HepG2 (cell line): ENCODE measurements at regions not wholly inside any gene's neighbourhood (a gene's known extent, or its start where the extent isn't known, plus 50 kb on each side); places are given as distances from the start of the nearest gene placed in this dataset.

Experiments used
- ATAC-seq: fragments of 200-7000 bp; cut with Tn5 transposase; 3 replicates; pipeline ENCODE4 v1.9.1; 2020; ENCODE audit warnings: mild to moderate bottlenecking, moderate library complexity
- BruUV-seq: library from RNA; stranded (reverse); fragments of 400-500 nt; replicated peaks from 2 replicates; lab custom pipeline; 2021; lab: Mats Ljungman, UMichigan
- CTCF ChIA-PET: fragments of 300-600 bp; formaldehyde crosslinking; extraction: SDS; loops from one replicate; lab custom pipeline; 2021; ENCODE audit warnings: low total read pairs, inconsistent platforms, low intra/inter-chr PET ratio; lab: Yijun Ruan, JAX
- POLR2A ChIA-PET: fragments of 350-600 bp; sonication (Branson Sonifier 250); formaldehyde crosslinking; loops from one replicate; lab custom pipeline; 2020; ENCODE audit warnings: antibody characterized with exemption, inconsistent platforms; lab: Yijun Ruan, JAX
- DNase-seq: peaks from one replicate; pipeline ENCODE4 v3.0.0-alpha.2; 2015; ENCODE audit warnings: low spot score
- FAIRE-seq: peaks from 3 replicates; lab custom pipeline; 2011; peaks lifted over from hg19 to GRCh38; lab: Jason Lieb, UNC
- H2AFZ ChIP-seq: one replicate; pipeline ENCODE4 v1.6.1; 2011; ENCODE audit warnings: low read length, inconsistent platforms
- H3K27ac ChIP-seq: fragments of 300-600 bp; 3 replicates; pipeline ENCODE4 v1.8.0; 2011; ENCODE audit warnings: mixed run types, mild to moderate bottlenecking, mixed read lengths, low read length, inconsistent platforms; ENCODE audit not compliant: insufficient read depth; ENCODE audit errors: extremely low read length
- H3K27me3 ChIP-seq, 2 experiments: fragments of 200-600 bp in 1 of 2; 2 replicates in 1 of 2; 3 replicates in 1 of 2; pipeline versions ENCODE4 v1.6.0 to v1.8.0; 2011; ENCODE audit warnings: low read length in 2 of 2, mild to moderate bottlenecking in 2 of 2, moderate library complexity in 2 of 2, inconsistent platforms in 1 of 2; ENCODE audit not compliant: insufficient read depth in 2 of 2, control insufficient read depth in 1 of 2
- H3K36me3 ChIP-seq, 2 experiments: fragments of 200-600 bp in 1 of 2; replicated peaks in 1 of 2; 2 replicates in 1 of 2; 3 replicates in 1 of 2; pipeline versions ENCODE4 v1.5.1 to v1.8.0; 2011; ENCODE audit warnings: low read length in 2 of 2, inconsistent platforms in 1 of 2; ENCODE audit not compliant: insufficient read depth in 2 of 2, control insufficient read depth in 1 of 2
- H3K4me1 ChIP-seq: 2 replicates; pipeline ENCODE4 v1.5.1; 2012; ENCODE audit warnings: low read length, inconsistent platforms; ENCODE audit not compliant: insufficient read depth
- H3K4me2 ChIP-seq: 2 replicates; pipeline ENCODE4 v1.6.0; 2011; ENCODE audit warnings: low read depth, low read length, inconsistent platforms
- H3K4me3 ChIP-seq, 3 experiments: fragments of 200-600 bp in 1 of 3; sonication (generic), shearing (Covaris generic) in 1 of 3; replicated peaks in 1 of 3; 2 replicates each; pipeline ENCODE4 v1.5.1; 2011 to 2016; ENCODE audit warnings: low read length in 3 of 3, inconsistent platforms in 2 of 3, low read depth in 2 of 3, mild to moderate bottlenecking in 2 of 3, control low read depth in 1 of 3, mixed read lengths in 1 of 3; ENCODE audit not compliant: insufficient read depth in 1 of 3
- H3K79me2 ChIP-seq: one replicate; pipeline ENCODE4 v1.6.1; 2011; ENCODE audit warnings: low read length, inconsistent platforms; ENCODE audit not compliant: insufficient read depth
- H3K9ac ChIP-seq: 2 replicates; pipeline ENCODE4 v1.6.0; 2011; ENCODE audit warnings: mild to moderate bottlenecking, low read depth, low read length, inconsistent platforms; ENCODE audit not compliant: insufficient read depth
- H3K9me3 ChIP-seq: 2 replicates; pipeline ENCODE4 v1.5.1; 2012; ENCODE audit warnings: mild to moderate bottlenecking, low read length
- H4K20me1 ChIP-seq: 2 replicates; pipeline ENCODE4 v1.6.0; 2011; ENCODE audit warnings: inconsistent platforms, mild to moderate bottlenecking, low read length, moderate library complexity; ENCODE audit not compliant: insufficient read depth
- ASH2L ChIP-seq: fragments of 300-600, 200-600 bp; sonication (generic); IDR thresholded peaks from 2 replicates; pipeline ENCODE4 v1.7.0; 2017; ENCODE audit warnings: low read depth, mild to moderate bottlenecking, moderate library complexity, mixed read lengths, low read length; ENCODE audit not compliant: insufficient read length
- NR3C1 ChIP-seq: sonication (generic); formaldehyde crosslinking; IDR thresholded peaks from 2 replicates; pipeline ENCODE4 v1.4.0; 2020; ENCODE audit warnings: missing genetic modification reagents
- POLR2AphosphoS5 ChIP-seq: IDR thresholded peaks from 2 replicates; pipeline ENCODE4 v1.6.1; 2012; ENCODE audit warnings: low read depth, low read length
- RELA ChIP-seq: sonication (generic); formaldehyde crosslinking; IDR thresholded peaks from 2 replicates; pipeline ENCODE4 v1.4.0; 2020; ENCODE audit warnings: missing genetic modification reagents
- TBP ChIP-seq: sonication (generic); formaldehyde crosslinking; IDR thresholded peaks from 2 replicates; pipeline ENCODE4 v1.5.0; 2020; ENCODE audit warnings: missing genetic modification reagents
- TEAD2 ChIP-seq: sonication (generic); formaldehyde crosslinking; IDR thresholded peaks from 2 replicates; pipeline ENCODE4 v1.9.0; 2021; ENCODE audit warnings: missing genetic modification reagents
- UBTF ChIP-seq: sonication (generic); formaldehyde crosslinking; IDR thresholded peaks from 2 replicates; pipeline ENCODE4 v1.4.0; 2020; ENCODE audit warnings: mild to moderate bottlenecking, missing genetic modification reagents
- ZBTB1 ChIP-seq: sonication (generic); formaldehyde crosslinking; IDR thresholded peaks from 2 replicates; pipeline ENCODE4 v1.4.0; 2020; ENCODE audit warnings: missing genetic modification reagents, borderline replicate concordance
- ZBTB2 ChIP-seq: sonication (generic); formaldehyde crosslinking; IDR thresholded peaks from 2 replicates; pipeline ENCODE4 v1.8.0; 2022; ENCODE audit warnings: low read depth, missing genetic modification reagents
- ZFP36L1 ChIP-seq: sonication (generic); formaldehyde crosslinking; IDR thresholded peaks from 2 replicates; pipeline ENCODE4 v1.8.0; 2022; ENCODE audit warnings: mild to moderate bottlenecking, missing genetic modification reagents, moderate library complexity
- ZNF281 ChIP-seq: sonication (generic); formaldehyde crosslinking; IDR thresholded peaks from 2 replicates; pipeline ENCODE4 v1.4.0; 2020; ENCODE audit warnings: missing genetic modification reagents, borderline replicate concordance
- ZNF784 ChIP-seq: sonication (generic); formaldehyde crosslinking; IDR thresholded peaks from 2 replicates; pipeline ENCODE4 v1.5.1; 2020; ENCODE audit warnings: missing genetic modification reagents, mild to moderate bottlenecking, borderline replicate concordance
- WGBS: methylation state at CpG from one replicate; pipeline ENCODE4 v1.1.6; 2017; ENCODE audit warnings: low lambda C conversion rate; 5-methylcytosine and 5-hydroxymethylcytosine counted together
- in situ Hi-C: cut with HindIII; loops from 2 replicates; pipeline ENCODE4 v1.10.0; 2017; ENCODE audit warnings: low pct_unique_long_range_greater_than_20kb; ENCODE audit not compliant: extremely low pct_ligation_motif_present
- intact Hi-C: fragments of 100-400 bp; cut with micrococcal nuclease; formaldehyde crosslinking; loops from one replicate; pipeline ENCODE4 v1.10.0; 2022; ENCODE audit not compliant: unreplicated experiment

GRCh38 chr16:49089533-49089932 lies 192.1 kb downstream of the CBLN1 start:
- ATAC-seq (no peak), DNase-seq (no peak), FAIRE-seq (no peak)
- Histone ChIP-seq H3K27ac (no peak overlapping the region), H4K20me1 (no peaks in the 10 kb centered on the region), H3K36me3 (no peaks in the 10 kb centered on the region), H3K4me1 (no peaks in the 10 kb centered on the region), H3K9me3 (peaks cover 7% of the 10 kb centered on the region), H3K27me3 (no peaks in the 10 kb centered on the region), H3K4me3 (no peak overlapping the region), H3K79me2 (no peaks in the 10 kb centered on the region), H2AFZ (no peak overlapping the region), H3K4me2 (no peak overlapping the region), H3K9ac (no peak overlapping the region)
- ChIA-PET POLR2A (no interaction called here), CTCF (no interaction called here)
- in situ Hi-C loops (no loop called here), intact Hi-C loops (no loop called here)
- 9% methylated on average over 2 of the region's 2 CpGs for WGBS
- TF ChIP-seq ASH2L, result no peak
- no peak for TF ChIP-seq ZFP36L1 (CRISPR knock-in tag)
- TF ChIP-seq POLR2AphosphoS5, result no peak
- BruUV-seq, result no TSS peak

GRCh38 chr16:49089039-49089438 lies 192.6 kb downstream of the CBLN1 start:
- Histone ChIP-seq H3K79me2 (no peaks in the 10 kb centered on the region), H4K20me1 (no peaks in the 10 kb centered on the region), H3K4me3 (no peak overlapping the region), H3K27me3 (no peaks in the 10 kb centered on the region), H2AFZ (no peak overlapping the region), H3K9me3 (peaks cover 12% of the 10 kb centered on the region), H3K36me3 (no peaks in the 10 kb centered on the region), H3K27ac (no peak overlapping the region), H3K4me2 (no peak overlapping the region), H3K4me1 (no peaks in the 10 kb centered on the region), H3K9ac (no peak overlapping the region)
- DNase-seq (no peak), ATAC-seq (no peak), FAIRE-seq (no peak)
- in situ Hi-C loops, result no loop called here
- ChIA-PET CTCF (no interaction called here), POLR2A (no interaction called here)
- WGBS, result 27% methylated on average over 4 of the region's 4 CpGs
- BruUV-seq, result no TSS peak
- intact Hi-C loops, result no loop called here
- TF ChIP-seq TEAD2 (CRISPR knock-in tag) (no peak), ZNF281 (CRISPR knock-in tag) (no peak), RELA (CRISPR knock-in tag) (no peak), TBP (no peak), UBTF (CRISPR knock-in tag) (no peak), ZNF784 (CRISPR knock-in tag) (no peak), ZBTB1 (no peak), NR3C1 (CRISPR knock-in tag) (no peak), ZBTB2 (CRISPR knock-in tag) (no peak)
